ENCODE measurements at regions not wholly inside any gene's neighbourhood (a gene's known extent, or its start where the extent isn't known, plus 50 kb on each side); places are given as distances from the start of the nearest gene placed in this dataset.

GRCh38 chr19:30253581-30253996 is 118.6 kb upstream of the ZNF536 start:
- TF ChIP-seq, protein P1, sequence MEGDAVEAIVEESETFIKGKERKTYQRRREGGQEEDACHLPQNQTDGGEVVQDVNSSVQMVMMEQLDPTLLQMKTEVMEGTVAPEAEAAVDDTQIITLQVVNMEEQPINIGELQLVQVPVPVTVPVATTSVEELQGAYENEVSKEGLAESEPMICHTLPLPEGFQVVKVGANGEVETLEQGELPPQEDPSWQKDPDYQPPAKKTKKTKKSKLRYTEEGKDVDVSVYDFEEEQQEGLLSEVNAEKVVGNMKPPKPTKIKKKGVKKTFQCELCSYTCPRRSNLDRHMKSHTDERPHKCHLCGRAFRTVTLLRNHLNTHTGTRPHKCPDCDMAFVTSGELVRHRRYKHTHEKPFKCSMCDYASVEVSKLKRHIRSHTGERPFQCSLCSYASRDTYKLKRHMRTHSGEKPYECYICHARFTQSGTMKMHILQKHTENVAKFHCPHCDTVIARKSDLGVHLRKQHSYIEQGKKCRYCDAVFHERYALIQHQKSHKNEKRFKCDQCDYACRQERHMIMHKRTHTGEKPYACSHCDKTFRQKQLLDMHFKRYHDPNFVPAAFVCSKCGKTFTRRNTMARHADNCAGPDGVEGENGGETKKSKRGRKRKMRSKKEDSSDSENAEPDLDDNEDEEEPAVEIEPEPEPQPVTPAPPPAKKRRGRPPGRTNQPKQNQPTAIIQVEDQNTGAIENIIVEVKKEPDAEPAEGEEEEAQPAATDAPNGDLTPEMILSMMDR (IDR thresholded peaks at IDR 0.05): no peak
- no peak for TF ChIP-seq POLR2A (IDR thresholded peaks at IDR 0.05)

Measured in thyroid gland (tissue), 4 donors.